Fibroblast of lung (primary cell): ENCODE measurements at regions not wholly inside any gene's neighbourhood (a gene's known extent, or its start where the extent isn't known, plus 50 kb on each side); places are given as distances from the start of the nearest gene placed in this dataset.

Source experiments
- DNase-seq, 2 donors: peaks; one replicate each; pipeline versions ENCODE4 v3.0.0 to v3.0.0-alpha.2; 2010; ENCODE audit warnings: low read depth in 2 of 2
- H2AFZ ChIP-seq: 2 replicates; pipeline ENCODE4 v1.5.1; 2012; ENCODE audit warnings: low read length, control low read depth, inconsistent platforms
- H3K27ac ChIP-seq: 2 replicates; pipeline ENCODE4 v1.5.1; 2011; ENCODE audit warnings: low read length, control low read depth; ENCODE audit not compliant: insufficient read depth
- H3K27me3 ChIP-seq: 2 replicates; pipeline ENCODE4 v1.5.1; 2011; ENCODE audit warnings: mild to moderate bottlenecking, low read length; ENCODE audit not compliant: control insufficient read depth, insufficient read depth
- H3K36me3 ChIP-seq: 2 replicates; pipeline ENCODE4 v1.5.1; 2011; ENCODE audit warnings: low read length; ENCODE audit not compliant: control insufficient read depth, insufficient read depth
- H3K4me1 ChIP-seq: 2 replicates; pipeline ENCODE4 v1.5.1; 2011; ENCODE audit warnings: low read length; ENCODE audit not compliant: control insufficient read depth, insufficient read depth; ENCODE audit errors: extremely low read depth
- H3K4me2 ChIP-seq: 2 replicates; pipeline ENCODE4 v1.5.1; 2011; ENCODE audit warnings: low read length, control low read depth; ENCODE audit not compliant: insufficient read depth; ENCODE audit errors: extremely low read depth
- H3K4me3 ChIP-seq, 4 experiments: fragments of 200-600 bp in 1 of 4; sonication (generic) in 1 of 4; replicated peaks in 1 of 4; 2 replicates each; pipeline ENCODE4 v1.5.1; 2011 to 2016; ENCODE audit warnings: low read length in 4 of 4, low read depth in 3 of 4, mild to moderate bottlenecking in 3 of 4, control low read depth in 2 of 4, inconsistent platforms in 1 of 4, mixed read lengths in 1 of 4; ENCODE audit not compliant: insufficient read depth in 1 of 4; ENCODE audit errors: control extremely low read depth in 1 of 4
- H3K79me2 ChIP-seq: 2 replicates; pipeline ENCODE4 v1.5.1; 2012; ENCODE audit warnings: mild to moderate bottlenecking, low read length, inconsistent platforms; ENCODE audit not compliant: control insufficient read depth, insufficient read depth
- H3K9ac ChIP-seq: 2 replicates; pipeline ENCODE4 v1.5.1; 2011; ENCODE audit warnings: mild to moderate bottlenecking, low read length, control low read depth; ENCODE audit not compliant: insufficient read depth
- H3K9me3 ChIP-seq: 2 replicates; pipeline ENCODE4 v1.5.1; 2012; ENCODE audit warnings: low read depth, low read length; ENCODE audit not compliant: control insufficient read depth, insufficient read depth
- H4K20me1 ChIP-seq: 2 replicates; pipeline ENCODE4 v1.5.1; 2011; ENCODE audit warnings: low read length; ENCODE audit not compliant: control insufficient read depth, insufficient read depth; ENCODE audit errors: extremely low read depth
- CTCF ChIP-seq, 2 donors: IDR thresholded peaks in 1 of 2; conservative IDR thresholded peaks in 1 of 2; 1 replicate in 1 of 2; 2 replicates in 1 of 2; pipeline ENCODE4 v1.5.1; 2011 to 2012; ENCODE audit warnings: low read length in 2 of 2, control low read depth in 1 of 2, inconsistent platforms in 1 of 2, low read depth in 1 of 2, mild to moderate bottlenecking in 1 of 2
- EZH2 ChIP-seq: IDR thresholded peaks from 2 replicates; pipeline ENCODE4 v1.5.1; 2012; ENCODE audit warnings: low read length, control low read depth, mild to moderate bottlenecking; ENCODE audit errors: missing control alignments

DNA sequence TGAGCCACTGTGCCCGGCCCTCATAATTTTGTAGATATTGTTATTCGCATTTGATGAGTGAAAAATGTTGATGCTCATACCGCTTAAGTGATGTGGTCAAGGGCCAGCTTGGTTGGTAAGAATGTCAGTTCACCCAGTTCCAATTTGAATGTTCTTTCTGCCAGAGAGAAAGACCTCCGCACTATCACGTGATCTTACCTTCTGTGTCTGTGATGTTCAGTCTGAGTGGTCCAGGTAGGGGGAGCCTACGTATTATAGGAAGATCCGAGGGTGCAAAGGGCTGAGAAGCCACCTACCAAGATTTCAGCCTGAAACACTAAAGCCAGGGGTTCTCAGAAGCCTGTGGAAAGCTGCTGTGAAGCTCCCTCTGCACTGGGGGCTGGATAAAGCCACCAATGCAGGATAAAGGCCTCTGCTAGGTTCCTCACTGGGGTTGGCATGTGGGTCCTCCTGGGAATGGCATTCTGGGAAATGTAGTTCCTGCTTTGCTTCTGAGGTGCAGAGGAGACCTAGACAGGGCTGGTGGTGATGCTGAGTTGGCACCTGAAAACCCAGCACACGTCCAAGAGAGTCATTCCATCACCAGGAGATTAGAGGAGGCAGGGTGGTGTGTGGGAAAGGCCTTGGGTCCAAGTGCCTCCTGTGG lies 64.7 kb upstream of the AOAH start:
- Histone ChIP-seq H3K4me1 (no peaks in the 10 kb centered on the region), H3K27ac (no peak overlapping the region), H3K4me2 (no peak overlapping the region), H3K9ac (no peak overlapping the region), H4K20me1 (no peaks in the 10 kb centered on the region), H3K27me3 (no peaks in the 10 kb centered on the region), H3K4me3 (no peak overlapping the region), H3K9me3 (no peaks in the 10 kb centered on the region), H3K79me2 (no peaks in the 10 kb centered on the region), H3K36me3 (no peaks in the 10 kb centered on the region), H2AFZ (no peak overlapping the region)
- TF ChIP-seq EZH2 (no peak), CTCF (conservative IDR thresholded peaks at IDR 0.05 in 1 of 2, IDR thresholded peaks at IDR 0.05 in 1 of 2; ENCODE audit: low read depth in 1 of 2, low read length in 2 of 2) (no peak)
- DNase-seq, result no peak

DNA sequence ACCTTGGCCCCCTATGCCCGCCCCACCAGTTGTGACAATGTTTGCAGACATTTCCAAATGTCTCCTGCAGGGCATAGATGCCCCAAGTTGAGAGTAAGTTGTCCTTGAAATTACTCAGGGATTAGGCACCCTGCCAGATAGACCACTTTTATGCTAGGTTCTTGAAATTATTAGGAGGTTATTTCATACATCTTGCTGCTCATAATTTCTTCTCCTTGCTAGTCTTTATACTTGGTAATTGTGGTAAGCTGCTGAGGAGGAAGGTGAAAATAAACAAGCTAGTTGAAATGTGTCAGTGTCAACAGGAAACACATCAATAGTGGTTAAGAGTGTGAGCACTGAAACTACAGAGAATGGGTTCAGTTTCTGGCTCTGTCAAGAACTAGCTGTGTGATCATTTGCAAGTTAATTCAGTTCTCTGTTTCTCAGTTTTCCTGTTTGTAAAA lies 63.7 kb upstream of the AOAH start:
- Histone ChIP-seq H3K4me3 (no peak overlapping the region), H3K27ac (no peak overlapping the region), H3K9ac (no peak overlapping the region), H3K4me2 (no peak overlapping the region), H2AFZ (no peak overlapping the region), H3K9me3 (no peaks in the 10 kb centered on the region), H3K79me2 (no peaks in the 10 kb centered on the region), H3K27me3 (no peaks in the 10 kb centered on the region), H3K36me3 (no peaks in the 10 kb centered on the region), H4K20me1 (no peaks in the 10 kb centered on the region), H3K4me1 (no peaks in the 10 kb centered on the region)
- no peak for DNase-seq
- TF ChIP-seq CTCF (conservative IDR thresholded peaks at IDR 0.05 in 1 of 2, IDR thresholded peaks at IDR 0.05 in 1 of 2; ENCODE audit: low read depth in 1 of 2, low read length in 2 of 2) (no peak), EZH2 (no peak)

GRCh38 chr7:36784991-36785940 lies 61.0 kb upstream of the AOAH start:
- H3K9ac ChIP-seq, result no peak overlapping the region

More at GRCh38 chr7:36784991-36785940, 61.0 kb upstream of the AOAH start:
- Histone ChIP-seq H3K4me3 (no peak overlapping the region), H3K27me3 (no peaks in the 10 kb centered on the region), H3K9me3 (no peaks in the 10 kb centered on the region), H3K4me1 (no peaks in the 10 kb centered on the region), H3K27ac (no peak overlapping the region), H4K20me1 (no peaks in the 10 kb centered on the region), H3K36me3 (no peaks in the 10 kb centered on the region), H3K79me2 (no peaks in the 10 kb centered on the region), H2AFZ (no peak overlapping the region), H3K4me2 (no peak overlapping the region)
- TF ChIP-seq EZH2 (no peak), CTCF (conservative IDR thresholded peaks at IDR 0.05 in 1 of 2, IDR thresholded peaks at IDR 0.05 in 1 of 2; ENCODE audit: low read depth in 1 of 2, low read length in 2 of 2) (no peak)
- no peak for DNase-seq
